GM23338 (cell line): ENCODE measurements at regions not wholly inside any gene's neighbourhood (a gene's known extent, or its start where the extent isn't known, plus 50 kb on each side); places are given as distances from the start of the nearest gene placed in this dataset.

Experiments
- ATAC-seq: fragments of 200-7000 bp; cut with Tn5 transposase; 3 replicates; pipeline ENCODE4 v1.9.1; 2020
- DNase-seq: peaks from one replicate; pipeline ENCODE4 v3.0.0-alpha.2; 2015; ENCODE audit warnings: low spot score
- H2AFZ ChIP-seq: fragments of 200-600 bp; sonication (generic); 2 replicates; pipeline ENCODE4 v1.8.0; 2016; ENCODE audit warnings: antibody characterized with exemption, mild to moderate bottlenecking, moderate library complexity
- H3F3A ChIP-seq: fragments of 200-600 bp; sonication (generic); replicated peaks from 2 replicates; pipeline ENCODE4 v1.8.0; 2017; ENCODE audit warnings: antibody characterized with exemption, mixed run types, low read depth
- H3K27ac ChIP-seq: fragments of 200-600 bp; sonication (generic); 2 replicates; pipeline ENCODE4 v1.6.1; 2016; ENCODE audit warnings: low read depth
- H3K27me3 ChIP-seq: fragments of 200-600 bp; sonication (generic); 2 replicates; pipeline ENCODE4 v1.8.0; 2016; ENCODE audit warnings: mild to moderate bottlenecking, mixed run types, moderate library complexity; ENCODE audit not compliant: insufficient read depth
- H3K36me3 ChIP-seq: fragments of 200-600 bp; sonication (generic); 2 replicates; pipeline ENCODE4 v1.8.0; 2016; ENCODE audit warnings: mild to moderate bottlenecking; ENCODE audit not compliant: insufficient read depth
- H3K4me1 ChIP-seq: fragments of 200-600 bp; sonication (generic); 2 replicates; pipeline ENCODE4 v1.8.0; 2016; ENCODE audit warnings: mild to moderate bottlenecking, moderate library complexity; ENCODE audit not compliant: insufficient read depth
- H3K4me2 ChIP-seq: fragments of 200-600 bp; sonication (generic); 2 replicates; pipeline ENCODE4 v1.7.1; 2017; ENCODE audit warnings: mixed run types
- H3K4me3 ChIP-seq: fragments of 200-600 bp; sonication (generic); 2 replicates; pipeline ENCODE4 v1.6.1; 2016; ENCODE audit warnings: mixed run types
- H3K79me2 ChIP-seq: fragments of 200-600 bp; sonication (generic); replicated peaks from 2 replicates; pipeline ENCODE4 v1.8.0; 2017; ENCODE audit warnings: mild to moderate bottlenecking; ENCODE audit not compliant: insufficient read depth
- H3K9me2 ChIP-seq: fragments of 200-600 bp; sonication (generic); 2 replicates; pipeline ENCODE4 v1.8.0; 2017; ENCODE audit not compliant: insufficient read depth
- H4K20me1 ChIP-seq: fragments of 200-600 bp; sonication (generic); replicated peaks from 2 replicates; pipeline ENCODE4 v1.8.0; 2017; ENCODE audit warnings: mild to moderate bottlenecking; ENCODE audit not compliant: insufficient read depth
- H3K27ac Mint-ChIP-seq: 2 replicates; pipeline ENCODE4 v1.8.0; 2020; ENCODE audit warnings: inconsistent platforms, mild to moderate bottlenecking, moderate library complexity, mixed read lengths
- H3K27me3 Mint-ChIP-seq: 3 replicates; pipeline ENCODE4 v1.8.0; 2022; ENCODE audit warnings: low read depth, mild to moderate bottlenecking, moderate library complexity, mixed read lengths, inconsistent platforms; ENCODE audit not compliant: insufficient read depth, poor library complexity
- H3K36me3 Mint-ChIP-seq: 3 replicates; pipeline ENCODE4 v1.8.0; 2021; ENCODE audit warnings: low read depth, mild to moderate bottlenecking, inconsistent platforms, moderate library complexity, mixed read lengths
- H3K4me1 Mint-ChIP-seq: 3 replicates; pipeline ENCODE4 v1.8.0; 2020; ENCODE audit warnings: mild to moderate bottlenecking, inconsistent platforms, mixed read lengths
- H3K4me3 Mint-ChIP-seq: 3 replicates; pipeline ENCODE4 v1.8.0; 2021; ENCODE audit warnings: moderate library complexity, mild to moderate bottlenecking, inconsistent platforms, mixed read lengths
- H3K9me3 Mint-ChIP-seq: 3 replicates; pipeline ENCODE4 v1.8.0; 2020; ENCODE audit warnings: moderate library complexity, mild to moderate bottlenecking, inconsistent platforms, mixed read lengths
- CREB1 ChIP-seq: fragments of 250-450 bp; sonication (Bioruptor Pico); IDR thresholded peaks from 2 replicates; pipeline ENCODE4 v1.5.0; 2020; ENCODE audit warnings: low read depth, mild to moderate bottlenecking, moderate library complexity
- EZH2 ChIP-seq: fragments of 200-600 bp; sonication (generic); IDR thresholded peaks from one replicate; pipeline ENCODE4 v1.8.0; 2017; ENCODE audit warnings: antibody characterized with exemption, mild to moderate bottlenecking, low read depth; ENCODE audit not compliant: unreplicated experiment
- JUNB ChIP-seq: IDR thresholded peaks from one replicate; pipeline ENCODE4 v1.6.1; 2016; ENCODE audit warnings: antibody characterized with exemption; ENCODE audit not compliant: unreplicated experiment
- NANOG ChIP-seq: IDR thresholded peaks from 2 replicates; pipeline ENCODE4 v1.6.1; 2016; ENCODE audit warnings: antibody characterized with exemption, borderline replicate concordance
- POLR2AphosphoS5 ChIP-seq: IDR thresholded peaks from 2 replicates; pipeline ENCODE4 v1.6.1; 2016; ENCODE audit warnings: antibody characterized with exemption, low read depth
- STAT1 ChIP-seq: IDR thresholded peaks from one replicate; pipeline ENCODE4 v1.6.1; 2016; ENCODE audit warnings: antibody characterized with exemption; ENCODE audit not compliant: unreplicated experiment
- ZNF114 ChIP-seq: fragments of 250-450 bp; sonication (Bioruptor Pico); IDR thresholded peaks from 2 replicates; pipeline ENCODE4 v1.5.0; 2020; ENCODE audit warnings: mild to moderate bottlenecking, moderate library complexity
- ZNF331 ChIP-seq: fragments of 250-450 bp; sonication (Bioruptor Pico); IDR thresholded peaks from 2 replicates; pipeline ENCODE4 v1.5.0; 2020; ENCODE audit warnings: low read depth, mild to moderate bottlenecking, moderate library complexity
- TF ChIP-seq, protein P1 (sequence below), 2 experiments: fragments of 200-600 bp in 1 of 2; sonication (generic) in 1 of 2; conservative IDR thresholded peaks; 2 replicates each; pipeline versions ENCODE4 v1.5.1 to v1.6.1; 2016 to 2017; ENCODE audit warnings: antibody characterized with exemption in 2 of 2, low read depth in 2 of 2, mild to moderate bottlenecking in 2 of 2, moderate library complexity in 1 of 2
- TF ChIP-seq, protein P2 (sequence below): IDR thresholded peaks from 2 replicates; pipeline ENCODE4 v1.6.1; 2016; ENCODE audit warnings: antibody characterized with exemption
- TF ChIP-seq, protein P3 (sequence below): fragments of 250-450 bp; sonication (Bioruptor Pico); IDR thresholded peaks from 2 replicates; pipeline ENCODE4 v1.5.0; 2020; ENCODE audit warnings: mild to moderate bottlenecking, moderate library complexity

DNA sequence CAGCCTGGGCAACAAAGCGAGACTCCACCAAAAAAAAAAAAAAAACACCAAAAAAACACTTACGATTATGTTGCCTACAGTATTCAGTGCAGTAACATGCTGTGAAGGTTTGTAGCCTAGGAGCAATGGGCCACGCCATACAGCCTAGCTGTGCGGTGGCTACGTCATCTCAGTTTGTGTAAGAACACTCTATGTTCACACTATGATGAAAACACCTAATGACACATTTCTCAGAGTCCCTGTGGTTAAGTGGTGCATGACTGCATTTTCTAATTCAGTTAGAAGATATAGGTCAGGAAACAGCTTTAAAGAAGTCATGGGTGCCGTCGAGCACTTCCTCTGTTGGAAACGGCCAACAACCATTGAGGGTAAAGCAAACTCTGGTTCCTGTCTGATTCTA lies 75.7 kb upstream of the ANO1 start (continued):
- TF ChIP-seq CREB1 (CRISPR knock-in tag), result no peak
- TF ChIP-seq, protein P1, sequence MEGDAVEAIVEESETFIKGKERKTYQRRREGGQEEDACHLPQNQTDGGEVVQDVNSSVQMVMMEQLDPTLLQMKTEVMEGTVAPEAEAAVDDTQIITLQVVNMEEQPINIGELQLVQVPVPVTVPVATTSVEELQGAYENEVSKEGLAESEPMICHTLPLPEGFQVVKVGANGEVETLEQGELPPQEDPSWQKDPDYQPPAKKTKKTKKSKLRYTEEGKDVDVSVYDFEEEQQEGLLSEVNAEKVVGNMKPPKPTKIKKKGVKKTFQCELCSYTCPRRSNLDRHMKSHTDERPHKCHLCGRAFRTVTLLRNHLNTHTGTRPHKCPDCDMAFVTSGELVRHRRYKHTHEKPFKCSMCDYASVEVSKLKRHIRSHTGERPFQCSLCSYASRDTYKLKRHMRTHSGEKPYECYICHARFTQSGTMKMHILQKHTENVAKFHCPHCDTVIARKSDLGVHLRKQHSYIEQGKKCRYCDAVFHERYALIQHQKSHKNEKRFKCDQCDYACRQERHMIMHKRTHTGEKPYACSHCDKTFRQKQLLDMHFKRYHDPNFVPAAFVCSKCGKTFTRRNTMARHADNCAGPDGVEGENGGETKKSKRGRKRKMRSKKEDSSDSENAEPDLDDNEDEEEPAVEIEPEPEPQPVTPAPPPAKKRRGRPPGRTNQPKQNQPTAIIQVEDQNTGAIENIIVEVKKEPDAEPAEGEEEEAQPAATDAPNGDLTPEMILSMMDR (conservative IDR thresholded peaks at IDR 0.05; ENCODE audit: low read depth in 2 of 2), result no peak
- no peak for TF ChIP-seq EZH2

DNA sequence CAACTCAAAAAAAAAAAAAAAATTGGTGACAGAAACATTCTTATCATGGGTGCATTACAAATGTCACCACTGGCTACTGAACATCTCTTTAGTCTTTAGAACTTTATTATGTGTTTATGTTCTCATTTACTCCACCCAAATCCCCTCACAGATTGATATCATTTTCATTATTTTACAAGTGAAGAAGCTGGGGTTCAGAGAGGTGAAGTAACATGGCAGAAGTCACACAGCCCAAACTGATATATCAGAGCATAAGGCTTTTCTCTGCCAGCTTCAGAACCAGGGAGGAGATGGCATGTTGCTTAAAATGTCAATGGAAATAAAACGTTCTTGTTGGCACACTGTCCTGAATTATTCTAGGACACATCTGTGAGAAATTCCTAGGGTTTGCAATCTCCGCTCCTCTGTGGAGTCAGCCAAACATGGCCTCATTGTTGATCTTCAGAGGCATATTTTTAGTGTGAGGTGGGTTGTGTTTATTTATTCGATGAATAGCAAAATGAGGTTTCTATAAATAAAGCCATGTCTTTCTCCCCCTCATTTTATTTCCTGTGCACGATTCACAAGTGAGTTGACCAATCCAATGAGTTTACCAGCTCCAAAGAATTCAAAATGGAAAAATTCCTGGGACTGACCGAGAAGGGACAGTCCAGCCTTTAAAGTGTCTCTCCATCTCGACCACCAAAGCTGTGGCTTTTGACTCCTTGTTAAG lies 72.9 kb upstream of the ANO1 start:
- ATAC-seq (no peak), DNase-seq (no peak)
- no peak overlapping the region for H3K4me3 Mint-ChIP-seq
- Histone ChIP-seq H3K4me2 (no peak overlapping the region), H3F3A (no peaks in the 10 kb centered on the region), H4K20me1 (no peaks in the 10 kb centered on the region), H3K36me3 (no peaks in the 10 kb centered on the region), H2AFZ (no peak overlapping the region), H3K9me2 (no peaks in the 10 kb centered on the region), H3K27me3 (peaks cover 12% of the 10 kb centered on the region; the same call in 1 of the 2 replicates), H3K4me1 (peaks cover 2% of the 10 kb centered on the region; the same call in 1 of the 2 replicates), H3K27ac (no peak overlapping the region), H3K79me2 (no peaks in the 10 kb centered on the region), H3K4me3 (no peak overlapping the region)
- H3K9me3 Mint-ChIP-seq, result no peaks in the 10 kb centered on the region
- H3K4me1 Mint-ChIP-seq, result peaks cover 6% of the 10 kb centered on the region
- H3K36me3 Mint-ChIP-seq, result no peaks in the 10 kb centered on the region
- TF ChIP-seq JUNB, result no peak
- no peak for TF ChIP-seq EZH2
- no peak for TF ChIP-seq POLR2AphosphoS5
- TF ChIP-seq, protein P2, sequence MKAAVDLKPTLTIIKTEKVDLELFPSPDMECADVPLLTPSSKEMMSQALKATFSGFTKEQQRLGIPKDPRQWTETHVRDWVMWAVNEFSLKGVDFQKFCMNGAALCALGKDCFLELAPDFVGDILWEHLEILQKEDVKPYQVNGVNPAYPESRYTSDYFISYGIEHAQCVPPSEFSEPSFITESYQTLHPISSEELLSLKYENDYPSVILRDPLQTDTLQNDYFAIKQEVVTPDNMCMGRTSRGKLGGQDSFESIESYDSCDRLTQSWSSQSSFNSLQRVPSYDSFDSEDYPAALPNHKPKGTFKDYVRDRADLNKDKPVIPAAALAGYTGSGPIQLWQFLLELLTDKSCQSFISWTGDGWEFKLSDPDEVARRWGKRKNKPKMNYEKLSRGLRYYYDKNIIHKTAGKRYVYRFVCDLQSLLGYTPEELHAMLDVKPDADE, result no peak
- no peak for TF ChIP-seq ZNF114
- no peak for TF ChIP-seq CREB1 (CRISPR knock-in tag)
- no peak for TF ChIP-seq ZNF331
- TF ChIP-seq, protein P3, sequence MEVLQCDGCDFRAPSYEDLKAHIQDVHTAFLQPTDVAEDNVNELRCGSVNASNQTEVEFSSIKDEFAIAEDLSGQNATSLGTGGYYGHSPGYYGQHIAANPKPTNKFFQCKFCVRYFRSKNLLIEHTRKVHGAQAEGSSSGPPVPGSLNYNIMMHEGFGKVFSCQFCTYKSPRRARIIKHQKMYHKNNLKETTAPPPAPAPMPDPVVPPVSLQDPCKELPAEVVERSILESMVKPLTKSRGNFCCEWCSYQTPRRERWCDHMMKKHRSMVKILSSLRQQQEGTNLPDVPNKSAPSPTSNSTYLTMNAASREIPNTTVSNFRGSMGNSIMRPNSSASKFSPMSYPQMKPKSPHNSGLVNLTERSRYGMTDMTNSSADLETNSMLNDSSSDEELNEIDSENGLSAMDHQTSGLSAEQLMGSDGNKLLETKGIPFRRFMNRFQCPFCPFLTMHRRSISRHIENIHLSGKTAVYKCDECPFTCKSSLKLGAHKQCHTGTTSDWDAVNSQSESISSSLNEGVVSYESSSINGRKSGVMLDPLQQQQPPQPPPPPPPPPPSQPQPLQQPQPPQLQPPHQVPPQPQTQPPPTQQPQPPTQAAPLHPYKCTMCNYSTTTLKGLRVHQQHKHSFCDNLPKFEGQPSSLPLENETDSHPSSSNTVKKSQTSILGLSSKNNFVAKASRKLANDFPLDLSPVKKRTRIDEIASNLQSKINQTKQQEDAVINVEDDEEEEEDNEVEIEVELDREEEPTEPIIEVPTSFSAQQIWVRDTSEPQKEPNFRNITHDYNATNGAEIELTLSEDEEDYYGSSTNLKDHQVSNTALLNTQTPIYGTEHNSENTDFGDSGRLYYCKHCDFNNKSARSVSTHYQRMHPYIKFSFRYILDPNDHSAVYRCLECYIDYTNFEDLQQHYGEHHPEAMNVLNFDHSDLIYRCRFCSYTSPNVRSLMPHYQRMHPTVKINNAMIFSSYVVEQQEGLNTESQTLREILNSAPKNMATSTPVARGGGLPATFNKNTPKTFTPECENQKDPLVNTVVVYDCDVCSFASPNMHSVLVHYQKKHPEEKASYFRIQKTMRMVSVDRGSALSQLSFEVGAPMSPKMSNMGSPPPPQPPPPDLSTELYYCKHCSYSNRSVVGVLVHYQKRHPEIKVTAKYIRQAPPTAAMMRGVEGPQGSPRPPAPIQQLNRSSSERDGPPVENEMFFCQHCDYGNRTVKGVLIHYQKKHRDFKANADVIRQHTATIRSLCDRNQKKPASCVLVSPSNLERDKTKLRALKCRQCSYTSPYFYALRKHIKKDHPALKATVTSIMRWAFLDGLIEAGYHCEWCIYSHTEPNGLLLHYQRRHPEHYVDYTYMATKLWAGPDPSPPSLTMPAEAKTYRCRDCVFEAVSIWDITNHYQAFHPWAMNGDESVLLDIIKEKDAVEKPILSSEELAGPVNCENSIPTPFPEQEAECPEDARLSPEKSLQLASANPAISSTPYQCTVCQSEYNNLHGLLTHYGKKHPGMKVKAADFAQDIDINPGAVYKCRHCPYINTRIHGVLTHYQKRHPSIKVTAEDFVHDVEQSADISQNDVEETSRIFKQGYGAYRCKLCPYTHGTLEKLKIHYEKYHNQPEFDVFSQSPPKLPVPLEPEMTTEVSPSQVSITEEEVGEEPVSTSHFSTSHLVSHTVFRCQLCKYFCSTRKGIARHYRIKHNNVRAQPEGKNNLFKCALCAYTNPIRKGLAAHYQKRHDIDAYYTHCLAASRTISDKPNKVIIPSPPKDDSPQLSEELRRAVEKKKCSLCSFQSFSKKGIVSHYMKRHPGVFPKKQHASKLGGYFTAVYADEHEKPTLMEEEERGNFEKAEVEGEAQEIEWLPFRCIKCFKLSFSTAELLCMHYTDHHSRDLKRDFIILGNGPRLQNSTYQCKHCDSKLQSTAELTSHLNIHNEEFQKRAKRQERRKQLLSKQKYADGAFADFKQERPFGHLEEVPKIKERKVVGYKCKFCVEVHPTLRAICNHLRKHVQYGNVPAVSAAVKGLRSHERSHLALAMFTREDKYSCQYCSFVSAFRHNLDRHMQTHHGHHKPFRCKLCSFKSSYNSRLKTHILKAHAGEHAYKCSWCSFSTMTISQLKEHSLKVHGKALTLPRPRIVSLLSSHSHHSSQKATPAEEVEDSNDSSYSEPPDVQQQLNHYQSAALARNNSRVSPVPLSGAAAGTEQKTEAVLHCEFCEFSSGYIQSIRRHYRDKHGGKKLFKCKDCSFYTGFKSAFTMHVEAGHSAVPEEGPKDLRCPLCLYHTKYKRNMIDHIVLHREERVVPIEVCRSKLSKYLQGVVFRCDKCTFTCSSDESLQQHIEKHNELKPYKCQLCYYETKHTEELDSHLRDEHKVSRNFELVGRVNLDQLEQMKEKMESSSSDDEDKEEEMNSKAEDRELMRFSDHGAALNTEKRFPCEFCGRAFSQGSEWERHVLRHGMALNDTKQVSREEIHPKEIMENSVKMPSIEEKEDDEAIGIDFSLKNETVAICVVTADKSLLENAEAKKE (CRISPR knock-in tag), result no peak
- TF ChIP-seq NANOG, result no peak
- TF ChIP-seq STAT1, result no peak
- no peak overlapping the region for H3K27ac Mint-ChIP-seq
- H3K27me3 Mint-ChIP-seq, result peaks cover 23% of the 10 kb centered on the region
